Skeletal muscle cell (primary cell): ENCODE measurements at regions not wholly inside any gene's neighbourhood (a gene's known extent, or its start where the extent isn't known, plus 50 kb on each side); places are given as distances from the start of the nearest gene placed in this dataset.
A peak's percentile ranks its signal among the peaks of the same experiment; 100 is the strongest.

Experiments used
- DNase-seq: peaks from one replicate; pipeline ENCODE4 v3.0.0-alpha.2; 2010; ENCODE audit warnings: low read depth
- H3K4me3 ChIP-seq: 2 replicates; pipeline ENCODE4 v1.5.1; 2011; ENCODE audit warnings: low read depth, mild to moderate bottlenecking, control low read depth, low read length, moderate library complexity

DNA sequence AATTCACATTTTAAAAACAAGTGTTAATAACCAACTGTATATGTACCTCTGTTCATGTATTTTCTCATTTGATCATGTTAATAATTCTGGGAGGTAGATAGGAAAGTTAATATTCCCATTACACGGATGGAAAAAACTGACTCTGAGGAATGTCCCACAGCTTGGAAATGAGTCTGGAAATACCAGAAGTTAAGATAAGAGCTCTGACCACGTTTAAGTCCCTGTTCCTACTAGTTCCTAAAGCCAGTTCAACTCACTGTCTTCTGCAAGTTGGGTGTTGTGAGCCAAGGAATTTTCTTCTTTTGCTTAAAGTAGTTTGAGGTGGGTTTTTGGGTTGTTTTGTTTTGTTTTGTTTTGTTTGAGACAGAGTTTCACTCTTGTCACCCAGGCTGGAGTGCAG is 104.5 kb downstream of the TMEM30B start:
- H3K4me3 ChIP-seq: no peak overlapping the region
- no peak for DNase-seq

DNA sequence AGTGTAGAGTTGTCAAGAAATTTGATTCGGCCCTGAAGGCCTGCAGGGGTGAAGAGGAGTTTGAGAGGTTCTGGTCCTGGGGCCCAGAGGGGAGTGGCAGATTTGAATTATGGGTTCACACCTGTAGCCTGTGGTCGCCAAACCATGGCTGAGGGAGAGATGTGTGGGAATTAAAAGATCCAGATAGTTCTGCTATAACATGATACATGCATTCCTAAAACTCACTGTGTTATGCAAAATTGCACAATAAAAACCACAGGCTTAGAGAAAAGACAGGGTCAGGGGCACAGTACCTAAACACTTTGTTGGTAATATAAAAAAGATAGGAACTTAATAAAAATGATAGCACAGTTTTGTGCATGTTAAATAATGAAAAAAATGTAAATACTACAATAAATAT is 106.2 kb downstream of the TMEM30B start:
- no peak overlapping the region for H3K4me3 ChIP-seq
- peak; percentile 59 for DNase-seq

DNA sequence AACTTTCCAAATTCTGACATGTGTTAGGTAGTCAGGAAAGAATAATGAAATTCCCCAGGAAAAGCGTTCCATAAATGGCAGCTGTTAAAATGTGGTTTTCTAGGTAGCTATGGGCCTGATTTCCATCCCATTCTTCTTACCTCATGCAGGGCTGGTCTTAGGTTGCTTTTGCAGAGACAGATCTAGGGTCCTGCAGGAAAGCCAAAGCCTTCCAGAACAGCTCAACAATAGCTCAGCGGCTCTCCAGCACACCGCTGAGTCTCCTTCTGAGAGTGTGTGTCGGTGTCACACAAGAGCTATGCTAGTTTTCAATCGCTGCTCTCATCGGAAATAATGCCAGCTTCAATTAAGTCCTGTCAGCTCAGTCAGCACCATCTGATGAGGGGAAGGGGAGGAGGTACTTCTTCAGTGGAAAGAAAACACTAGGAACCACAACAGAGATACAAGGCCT is 106.7 kb downstream of the TMEM30B start:
- DNase-seq: no peak
- no peak overlapping the region for H3K4me3 ChIP-seq

DNA sequence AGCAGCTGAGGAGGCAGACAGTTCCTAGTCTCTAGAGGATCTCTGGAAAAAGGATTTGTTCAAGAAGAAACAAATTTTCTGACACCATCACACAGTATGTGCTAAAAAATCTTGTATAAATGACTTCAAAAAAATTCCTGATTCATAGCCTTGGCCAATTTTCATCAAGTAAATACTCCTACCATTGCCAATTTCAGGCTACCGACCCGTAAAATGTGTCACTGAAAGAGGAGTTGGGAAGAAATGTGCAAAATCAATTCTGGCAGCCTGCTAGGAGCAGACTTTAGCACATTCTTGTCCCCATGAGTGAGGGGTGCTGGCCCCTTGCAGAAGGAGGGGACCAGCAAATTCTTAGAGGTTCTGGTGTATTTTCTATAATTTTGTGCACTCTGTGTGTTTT is 109.4 kb downstream of the TMEM30B start:
- H3K4me3 ChIP-seq: no peak overlapping the region
- no peak for DNase-seq

DNA sequence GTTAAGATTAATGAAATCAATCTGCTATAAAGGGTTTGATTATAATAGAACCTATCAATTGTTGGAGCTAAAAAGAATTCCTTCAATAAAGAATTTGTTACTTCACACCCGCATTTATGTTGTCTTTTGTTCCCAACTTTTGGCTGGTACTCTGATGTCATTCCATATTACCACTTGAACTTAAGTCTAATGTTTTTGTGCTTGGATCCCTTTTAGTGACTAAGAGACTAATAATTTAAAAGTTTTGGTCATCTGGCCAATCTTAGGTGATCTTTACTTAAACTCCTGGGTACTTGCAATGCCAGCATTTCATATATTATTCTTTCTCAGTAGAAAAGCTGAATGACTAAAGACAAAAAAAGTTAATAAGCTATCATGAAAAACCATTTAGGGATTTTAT is 113.0 kb downstream of the TMEM30B start:
- no peak for DNase-seq
- no peak overlapping the region for H3K4me3 ChIP-seq

DNA sequence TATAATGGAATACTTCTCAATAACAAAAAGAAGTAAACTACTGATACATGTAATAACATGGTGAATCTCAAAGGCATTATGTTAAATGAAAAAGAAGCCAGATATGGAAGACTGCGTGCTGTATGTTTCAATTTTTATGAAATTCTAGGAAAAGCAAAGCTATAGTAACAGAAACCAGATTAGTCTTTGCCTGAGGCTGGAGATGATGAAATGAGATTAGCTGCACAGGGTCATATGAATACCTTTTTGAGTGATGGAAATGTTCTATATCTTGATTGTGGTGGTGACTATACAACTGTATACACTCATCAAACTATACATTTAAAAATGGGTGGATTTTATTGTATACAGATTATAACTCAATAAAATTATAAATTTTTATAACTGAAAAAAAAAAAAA is 113.5 kb downstream of the TMEM30B start:
- DNase-seq: no peak
- H3K4me3 ChIP-seq: no peak overlapping the region

DNA sequence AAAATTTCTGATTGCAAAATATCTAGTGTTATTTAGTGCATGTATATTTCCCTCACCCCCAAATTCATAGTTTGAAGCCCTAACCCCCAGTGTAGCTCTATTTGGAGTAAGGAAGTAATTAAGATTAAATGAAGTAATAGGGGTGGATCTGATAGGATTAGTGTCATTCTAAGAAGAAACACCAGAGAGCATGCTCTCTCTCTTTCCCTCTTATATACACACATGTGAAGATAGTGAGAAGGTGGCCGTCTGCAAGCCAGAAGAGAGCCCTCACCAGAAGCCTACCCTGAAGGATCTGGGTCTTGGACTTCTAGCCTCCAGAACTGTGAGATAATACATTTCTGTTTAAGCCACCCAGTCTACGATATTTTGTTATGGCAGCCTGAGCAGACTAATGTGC is 120.3 kb downstream of the TMEM30B start:
- DNase-seq: no peak
- no peak overlapping the region for H3K4me3 ChIP-seq

DNA sequence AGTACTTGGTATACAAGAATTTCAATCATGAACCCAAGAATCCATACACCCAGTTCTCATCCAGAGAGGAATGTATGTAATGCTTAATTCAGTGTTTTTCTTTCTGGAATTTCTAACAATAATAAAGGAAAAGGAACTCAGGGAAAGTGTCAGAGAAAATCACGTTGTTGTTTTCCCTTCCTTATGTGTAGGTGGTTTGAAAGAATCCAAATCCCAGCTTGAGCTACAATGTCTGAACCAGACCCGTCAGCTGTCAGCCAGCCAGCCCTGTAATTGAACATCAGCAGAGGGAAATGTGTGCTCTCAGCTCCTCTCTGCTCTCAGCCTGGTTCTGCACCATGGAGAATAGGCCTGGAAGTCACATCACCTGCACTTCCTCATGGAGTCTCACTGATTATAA is 126.5 kb downstream of the TMEM30B start:
- no peak for DNase-seq
- H3K4me3 ChIP-seq: no peak overlapping the region

DNA sequence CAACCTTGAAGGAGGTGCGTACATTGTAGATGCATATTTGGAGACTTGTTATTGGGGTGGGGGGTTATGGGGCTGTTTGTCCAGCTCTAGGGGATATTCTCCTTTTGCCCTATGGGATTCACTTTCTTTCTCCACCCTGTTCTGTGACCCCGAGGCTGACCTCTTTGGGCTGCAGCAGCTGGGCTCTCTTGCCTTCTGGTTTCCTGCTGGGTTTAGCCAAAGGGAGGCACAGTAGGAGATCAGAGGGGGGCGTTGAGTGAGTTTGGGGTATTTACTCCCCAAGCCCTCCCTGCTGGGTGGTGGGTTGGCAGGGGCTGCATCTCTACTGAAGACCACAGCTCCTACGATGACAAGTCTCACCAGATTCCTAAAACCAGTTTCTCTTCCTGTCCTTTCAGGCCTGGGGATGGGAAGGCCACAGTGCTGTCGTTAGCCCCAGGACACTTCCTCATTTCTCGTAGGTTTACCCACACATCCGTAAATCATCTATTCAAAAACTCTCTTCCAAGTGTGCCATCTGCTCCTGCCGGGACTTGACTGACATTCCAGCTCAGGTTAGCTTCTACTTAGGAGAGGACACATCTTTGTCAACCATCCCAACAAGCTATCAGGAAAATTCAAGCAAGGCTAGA is 127.1 kb downstream of the TMEM30B start:
- H3K4me3 ChIP-seq: no peak overlapping the region
- no peak for DNase-seq

DNA sequence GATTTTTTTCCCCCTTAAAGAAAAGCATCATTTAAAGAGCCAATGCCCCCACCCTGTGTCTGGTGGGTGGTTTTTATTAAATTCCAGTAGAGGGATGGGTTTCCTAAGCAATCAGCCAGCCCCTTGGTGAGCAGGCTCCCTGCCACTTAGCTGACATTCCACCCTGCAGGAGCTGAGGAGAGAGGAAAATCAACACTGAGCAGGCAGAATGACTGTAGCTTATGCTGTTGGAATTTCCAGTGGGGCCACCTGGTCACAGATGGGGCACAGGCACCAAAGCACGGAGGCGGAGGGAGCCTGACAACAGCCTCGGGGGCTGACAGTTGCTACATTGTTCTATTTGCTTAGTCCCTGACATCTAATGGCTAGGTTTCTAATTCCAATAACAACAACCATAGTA is 127.7 kb downstream of the TMEM30B start:
- H3K4me3 ChIP-seq: no peak overlapping the region
- peak; percentile 53 for DNase-seq

DNA sequence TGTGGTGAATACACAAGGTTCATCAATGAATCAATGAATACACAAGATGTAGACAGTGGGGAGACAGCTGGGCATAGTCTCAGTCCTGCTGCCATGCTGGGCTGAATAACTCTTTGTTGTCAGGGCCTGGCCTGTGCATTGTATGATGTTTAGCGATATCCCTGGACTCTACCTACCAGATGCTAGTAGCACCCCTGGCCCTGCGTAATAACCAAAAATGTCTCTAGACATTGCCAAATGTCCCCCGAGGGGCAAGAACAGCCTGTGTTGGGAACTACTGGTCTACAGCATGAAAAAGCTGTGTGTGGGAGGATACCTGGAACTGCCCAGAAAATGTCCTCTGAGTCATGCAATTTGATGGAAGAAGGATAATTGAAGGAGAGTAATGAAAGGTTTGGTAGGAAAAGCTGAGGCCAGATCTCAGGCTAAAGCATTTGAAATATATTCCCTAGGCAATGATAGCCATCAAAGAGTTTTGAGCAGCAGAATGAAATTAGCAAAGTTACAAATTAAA is 128.2 kb downstream of the TMEM30B start:
- no peak overlapping the region for H3K4me3 ChIP-seq
- peak; percentile 68 for DNase-seq

DNA sequence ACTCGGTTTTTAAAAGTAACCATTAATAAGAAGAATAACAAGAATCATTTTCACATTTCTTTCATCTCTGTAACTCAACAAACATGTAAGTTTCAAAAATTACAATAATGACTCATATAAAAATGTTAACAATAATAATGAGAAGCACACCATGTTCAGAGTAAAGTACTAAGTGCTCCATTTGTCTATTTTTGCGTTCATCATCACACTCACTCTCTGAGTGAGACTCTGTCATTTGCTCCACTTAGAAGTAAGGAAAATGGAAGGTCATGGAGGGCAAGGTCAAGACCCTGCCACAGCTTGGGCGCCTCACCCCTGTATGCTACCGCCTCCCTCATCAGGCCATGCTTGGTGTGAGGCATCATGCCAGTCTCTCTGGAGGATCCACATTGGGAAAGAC is 129.9 kb downstream of the TMEM30B start:
- H3K4me3 ChIP-seq: no peak overlapping the region
- DNase-seq: no peak

DNA sequence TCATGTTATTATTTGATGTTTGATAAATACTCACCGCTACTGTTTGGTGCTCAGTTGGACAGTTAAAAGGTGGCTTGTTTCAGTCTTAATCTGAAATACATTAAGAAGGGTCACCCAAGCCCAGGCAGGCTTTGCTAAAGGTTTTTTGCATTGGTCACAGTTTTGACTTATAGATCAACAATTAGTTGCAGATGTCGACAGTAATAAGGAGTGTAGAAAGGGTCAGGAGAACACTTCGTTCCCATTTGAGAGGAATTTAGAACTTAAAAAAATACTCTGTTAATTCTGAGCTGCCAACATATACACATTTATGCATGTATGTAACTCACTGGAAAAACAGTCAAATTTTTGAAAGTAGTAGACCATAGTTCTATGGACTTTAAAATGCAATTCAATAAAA is 130.3 kb downstream of the TMEM30B start:
- DNase-seq: peak; percentile 67
- H3K4me3 ChIP-seq: no peak overlapping the region

DNA sequence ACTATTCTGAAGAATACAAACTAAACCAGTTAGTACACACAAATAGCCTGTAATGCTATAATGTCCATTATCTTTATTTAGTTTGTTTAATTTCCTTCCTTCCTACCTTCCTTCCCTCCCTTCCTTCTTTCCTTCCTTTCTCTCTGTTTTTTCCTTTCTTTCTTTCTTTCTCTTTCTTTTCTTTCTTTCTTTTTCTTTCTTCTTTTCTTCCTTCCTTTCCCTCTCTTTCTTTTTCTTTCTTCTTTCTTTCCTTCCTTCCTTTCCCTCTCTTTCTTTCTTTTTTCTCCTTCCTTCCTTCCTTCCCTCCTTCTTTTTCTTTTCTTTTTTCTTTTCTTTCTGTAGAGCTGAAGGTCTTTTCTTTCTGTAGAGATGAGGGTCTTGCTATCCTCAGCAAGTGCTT is 131.2 kb downstream of the TMEM30B start:
- no peak overlapping the region for H3K4me3 ChIP-seq
- DNase-seq: no peak

DNA sequence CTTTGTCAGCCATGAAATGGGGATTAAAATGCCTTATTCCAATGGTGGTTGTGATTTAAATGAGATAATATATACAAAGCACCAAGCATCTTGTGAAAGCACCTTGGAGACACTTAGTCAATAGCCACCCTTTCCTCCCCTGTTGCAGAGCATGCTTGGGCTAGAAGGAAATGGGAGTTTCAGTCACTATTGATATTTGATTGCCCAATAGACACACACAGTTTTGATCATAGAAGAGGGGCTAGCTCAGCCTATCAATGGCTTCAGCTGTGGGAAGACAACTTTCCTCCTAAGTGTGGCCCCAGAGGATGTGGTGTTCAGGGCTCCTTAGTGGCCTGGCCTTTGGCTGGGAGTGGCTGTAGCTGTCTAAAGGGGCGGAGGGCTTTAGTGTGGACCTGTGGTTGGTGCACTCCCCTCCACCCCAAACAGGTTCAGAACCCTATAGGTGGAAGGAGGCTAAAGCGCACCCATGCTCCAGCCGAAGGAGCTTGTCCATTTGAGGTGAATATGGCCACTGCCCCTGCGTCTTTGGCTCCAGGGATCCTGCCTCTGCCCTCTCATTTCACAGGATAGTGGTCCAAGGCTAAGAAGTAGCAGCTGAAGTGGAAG is 132.3 kb downstream of the TMEM30B start:
- DNase-seq: no peak
- H3K4me3 ChIP-seq: no peak overlapping the region

DNA sequence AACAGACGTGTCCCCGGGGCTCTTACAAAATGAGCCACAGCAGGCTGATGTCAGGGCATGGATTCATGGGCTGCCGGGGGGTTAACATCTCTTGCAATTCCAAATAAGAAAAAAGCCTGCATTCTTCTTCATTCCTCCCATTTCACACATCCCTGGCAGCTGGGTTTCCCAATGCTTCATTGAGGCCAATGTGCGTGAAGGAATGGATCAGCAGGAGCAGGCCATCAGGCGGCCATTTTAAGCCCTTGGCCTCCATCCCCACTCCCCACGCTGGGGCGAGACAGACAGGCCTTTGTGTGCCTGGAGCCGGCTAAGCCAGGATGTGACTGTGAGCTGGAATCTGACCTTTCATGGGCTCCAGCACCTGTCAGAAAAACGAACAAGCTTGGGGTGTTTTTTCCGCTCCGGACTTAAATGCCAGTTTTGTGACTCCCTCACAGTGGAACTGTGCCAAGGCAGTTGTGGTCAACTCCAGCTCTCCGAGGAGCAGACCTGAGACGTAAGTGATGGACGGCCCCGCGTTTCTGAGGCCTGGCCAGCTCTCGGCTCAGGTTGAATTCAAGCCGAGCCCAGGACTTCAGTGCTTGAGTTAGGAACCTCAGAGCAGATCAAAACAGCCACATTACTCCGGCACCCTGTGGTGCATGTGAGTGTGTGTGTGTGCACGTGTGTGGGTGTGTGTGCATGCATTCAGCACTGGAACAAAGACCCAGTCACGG is 133.1 kb downstream of the TMEM30B start:
- DNase-seq: peak; percentile 99
- H3K4me3 ChIP-seq: no peak overlapping the region

DNA sequence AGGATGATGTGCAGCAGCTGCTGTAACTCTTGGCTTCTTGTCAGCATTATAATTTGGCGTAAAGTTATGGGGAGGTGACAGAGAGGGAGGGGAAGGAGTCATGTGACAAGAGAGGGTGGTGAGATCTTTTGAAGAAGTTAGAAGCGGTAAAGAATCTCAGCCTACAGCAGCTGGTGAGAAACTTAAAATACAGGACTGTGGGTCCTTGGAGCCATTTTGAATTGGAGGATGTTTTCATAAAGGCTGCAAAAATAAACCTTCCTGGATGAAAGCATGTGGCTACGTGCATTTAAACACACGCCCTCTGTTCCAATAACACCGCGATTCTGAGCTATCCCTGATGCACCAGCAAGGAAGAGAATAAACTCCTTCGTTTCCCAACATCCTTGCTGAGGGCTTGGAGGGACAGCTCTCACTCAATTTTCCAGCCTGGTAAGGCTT is 133.7 kb downstream of the TMEM30B start:
- no peak overlapping the region for H3K4me3 ChIP-seq
- peak; percentile 61 for DNase-seq

DNA sequence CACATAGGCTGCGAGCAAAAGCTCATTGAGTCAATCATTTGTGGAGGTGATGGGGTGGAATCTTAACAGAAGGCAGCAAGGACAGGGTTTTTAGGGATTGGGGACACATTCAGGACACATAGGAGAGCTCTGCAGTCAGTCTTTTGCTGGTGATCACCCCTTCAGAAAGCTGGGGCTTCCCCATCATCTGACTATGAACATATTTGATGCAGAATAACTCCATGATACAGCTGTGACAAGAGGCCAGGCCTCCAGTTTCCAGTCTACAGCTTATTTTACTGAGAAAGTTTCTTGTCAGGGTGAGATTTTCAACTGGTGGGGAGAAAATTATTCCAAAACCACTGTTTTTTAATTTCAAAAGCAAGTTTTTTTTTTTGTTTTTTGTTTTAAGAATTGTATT is 134.2 kb downstream of the TMEM30B start:
- no peak for DNase-seq
- no peak overlapping the region for H3K4me3 ChIP-seq

DNA sequence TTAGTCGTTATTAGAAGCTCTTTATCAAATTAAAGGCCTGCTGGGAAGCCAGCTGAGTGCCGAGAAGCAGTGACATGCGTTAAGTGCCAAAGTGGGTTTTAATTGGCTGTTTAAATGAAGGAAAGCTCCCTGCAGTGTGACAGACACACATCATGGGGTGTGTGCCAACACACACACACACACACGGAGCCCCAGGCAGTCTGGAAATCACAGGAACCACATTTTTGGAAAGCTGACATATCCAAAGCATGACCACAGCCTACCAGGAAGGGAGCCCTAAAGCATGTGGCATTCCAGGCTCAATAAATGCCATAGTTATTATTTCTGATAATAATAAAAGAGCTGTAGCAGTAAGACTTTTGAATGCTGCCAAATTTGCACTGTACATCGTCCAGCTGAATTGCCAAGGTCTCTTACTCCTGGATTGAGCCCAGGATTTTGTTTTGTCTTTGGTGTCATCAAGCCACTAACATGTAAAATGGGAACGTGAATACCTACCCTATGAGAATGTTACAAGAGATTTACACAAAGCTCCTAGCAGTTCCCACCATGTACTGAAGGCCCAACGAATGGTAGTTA is 135.1 kb downstream of the TMEM30B start:
- H3K4me3 ChIP-seq: no peak overlapping the region
- DNase-seq: peak; percentile 55
